LNCaP clone FGC (cell line): ENCODE measurements at regions not wholly inside any gene's neighbourhood (a gene's known extent, or its start where the extent isn't known, plus 50 kb on each side); places are given as distances from the start of the nearest gene placed in this dataset.

Experiments
- DNase-seq: peaks from one replicate; pipeline ENCODE4 v3.0.0-alpha.2; 2011; ENCODE audit warnings: low read depth
- H3K4me3 ChIP-seq: 2 replicates; pipeline ENCODE4 v1.5.1; 2011; ENCODE audit warnings: mild to moderate bottlenecking, low read depth, low read length, control low read depth
- TF ChIP-seq, protein P1 (sequence below): IDR thresholded peaks from 2 replicates; pipeline ENCODE4 v1.5.1; 2012; ENCODE audit warnings: mild to moderate bottlenecking; ENCODE audit not compliant: control insufficient read depth, insufficient read depth; ENCODE audit errors: extremely low read depth

DNA sequence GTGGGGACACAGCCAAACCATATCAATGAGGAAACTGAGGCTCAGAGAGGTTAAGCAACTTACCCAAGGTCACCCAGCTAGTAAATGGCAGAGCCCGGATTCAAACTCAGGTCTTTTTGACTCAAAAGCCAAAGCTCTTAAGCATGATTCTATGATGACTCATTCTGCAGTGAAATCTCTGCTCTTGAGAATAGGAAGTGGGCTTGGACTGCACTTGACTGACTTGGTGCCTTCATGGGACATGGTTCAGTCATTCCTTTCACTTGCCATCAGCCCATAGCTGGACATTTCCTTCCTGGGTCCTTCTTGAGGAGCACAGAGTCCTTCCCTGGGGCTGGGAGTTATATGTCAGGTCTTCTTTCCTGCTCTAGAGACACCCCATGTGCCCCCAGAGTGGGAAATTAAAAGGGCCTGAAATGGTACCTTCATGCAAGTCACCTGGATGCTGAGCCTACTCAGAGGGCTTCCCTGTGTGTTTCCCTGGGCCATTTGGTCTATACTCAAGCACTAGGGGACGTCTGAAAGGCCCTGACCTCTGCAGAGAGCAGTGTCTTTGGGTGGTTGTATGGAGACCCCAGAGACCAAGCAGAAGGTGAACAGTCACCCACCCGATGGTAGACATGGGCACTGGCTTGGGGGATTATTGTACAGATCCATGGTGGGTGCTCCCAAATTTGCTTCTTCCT, 62.4 kb upstream of the SDK1 start:
- H3K4me3 ChIP-seq = no peak overlapping the region
- no peak for DNase-seq
- TF ChIP-seq, protein P1, sequence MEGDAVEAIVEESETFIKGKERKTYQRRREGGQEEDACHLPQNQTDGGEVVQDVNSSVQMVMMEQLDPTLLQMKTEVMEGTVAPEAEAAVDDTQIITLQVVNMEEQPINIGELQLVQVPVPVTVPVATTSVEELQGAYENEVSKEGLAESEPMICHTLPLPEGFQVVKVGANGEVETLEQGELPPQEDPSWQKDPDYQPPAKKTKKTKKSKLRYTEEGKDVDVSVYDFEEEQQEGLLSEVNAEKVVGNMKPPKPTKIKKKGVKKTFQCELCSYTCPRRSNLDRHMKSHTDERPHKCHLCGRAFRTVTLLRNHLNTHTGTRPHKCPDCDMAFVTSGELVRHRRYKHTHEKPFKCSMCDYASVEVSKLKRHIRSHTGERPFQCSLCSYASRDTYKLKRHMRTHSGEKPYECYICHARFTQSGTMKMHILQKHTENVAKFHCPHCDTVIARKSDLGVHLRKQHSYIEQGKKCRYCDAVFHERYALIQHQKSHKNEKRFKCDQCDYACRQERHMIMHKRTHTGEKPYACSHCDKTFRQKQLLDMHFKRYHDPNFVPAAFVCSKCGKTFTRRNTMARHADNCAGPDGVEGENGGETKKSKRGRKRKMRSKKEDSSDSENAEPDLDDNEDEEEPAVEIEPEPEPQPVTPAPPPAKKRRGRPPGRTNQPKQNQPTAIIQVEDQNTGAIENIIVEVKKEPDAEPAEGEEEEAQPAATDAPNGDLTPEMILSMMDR = no peak

DNA sequence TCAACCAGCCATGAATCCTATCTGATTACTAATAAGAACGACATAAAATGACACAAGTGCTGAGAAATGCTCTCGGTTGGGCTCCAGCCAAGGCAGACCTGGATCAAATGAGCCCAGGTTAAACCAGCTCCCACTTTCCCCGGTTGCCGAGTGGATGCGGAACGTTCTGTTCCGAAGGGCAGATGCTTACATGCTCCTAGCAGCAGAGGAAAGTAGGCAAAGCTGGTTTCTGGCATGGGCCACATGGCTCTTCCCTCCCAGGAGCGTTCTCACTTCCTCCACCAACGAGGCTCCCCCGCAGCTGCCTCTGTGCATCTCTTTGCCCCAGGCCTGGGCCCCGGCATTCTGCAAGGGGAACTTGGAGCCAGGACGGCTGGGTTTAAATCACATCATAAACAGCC, 61.8 kb upstream of the SDK1 start:
- TF ChIP-seq, protein P1 = no peak
- H3K4me3 ChIP-seq = no peak overlapping the region
- DNase-seq = no peak

DNA sequence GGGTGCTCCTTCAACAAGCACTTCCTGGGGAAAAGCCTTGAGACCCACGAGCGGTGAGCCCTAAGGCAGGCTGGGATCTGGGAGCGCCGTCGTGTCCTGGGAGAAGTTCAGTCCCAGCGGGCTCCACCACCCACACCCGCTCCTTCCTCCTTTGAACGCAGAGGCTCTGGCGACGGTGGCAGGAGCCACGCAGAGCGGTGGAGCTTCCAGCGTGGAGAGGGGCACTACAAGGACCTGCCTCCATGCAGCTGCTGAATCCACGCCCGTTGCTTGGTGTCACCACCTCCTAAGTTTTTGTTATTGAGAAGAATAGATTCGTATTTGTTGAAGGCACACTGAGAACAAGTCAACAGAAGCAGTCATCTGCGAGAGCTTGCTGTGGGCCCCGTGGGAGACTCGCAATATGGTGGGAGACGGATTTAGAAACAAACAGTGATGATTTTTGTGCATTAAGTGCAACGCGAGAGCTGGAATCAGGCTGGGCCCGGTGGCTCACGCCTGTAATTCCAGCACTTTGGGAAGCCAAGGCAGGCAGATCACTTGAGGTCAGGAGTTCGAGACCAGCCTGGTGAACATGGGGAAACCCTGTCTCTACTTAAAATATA, 60.1 kb upstream of the SDK1 start:
- DNase-seq = no peak
- H3K4me3 ChIP-seq = no peak overlapping the region
- TF ChIP-seq, protein P1 = no peak

DNA sequence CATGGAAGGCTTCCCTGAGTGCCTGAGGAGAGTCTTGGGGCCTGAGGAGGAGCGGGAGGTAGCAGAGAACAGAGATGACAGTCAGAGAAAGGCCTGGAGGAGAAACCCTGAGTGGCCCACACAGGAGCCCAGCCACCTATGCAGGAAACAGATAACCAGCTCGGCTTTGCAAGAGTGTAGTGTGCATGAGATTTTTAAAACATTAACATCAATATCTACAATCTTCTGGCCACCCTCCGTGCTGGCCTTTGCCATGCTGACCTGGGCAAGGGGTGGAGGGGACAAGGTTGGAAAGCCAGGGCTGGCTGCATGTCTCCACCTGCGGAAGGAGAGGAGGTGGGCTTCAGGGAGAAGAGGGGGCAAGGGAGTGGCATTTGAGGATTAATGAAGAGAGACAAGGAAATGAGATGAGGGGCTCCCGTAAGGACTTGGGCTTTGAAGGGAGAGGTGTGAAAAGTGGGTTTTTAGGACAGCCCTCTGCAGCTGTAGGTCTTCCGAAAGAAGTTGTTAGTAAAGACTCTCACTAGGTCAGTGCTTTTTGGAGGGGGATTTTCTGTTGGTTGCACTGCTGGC, 59.3 kb upstream of the SDK1 start:
- no peak overlapping the region for H3K4me3 ChIP-seq
- TF ChIP-seq, protein P1 = no peak
- no peak for DNase-seq

DNA sequence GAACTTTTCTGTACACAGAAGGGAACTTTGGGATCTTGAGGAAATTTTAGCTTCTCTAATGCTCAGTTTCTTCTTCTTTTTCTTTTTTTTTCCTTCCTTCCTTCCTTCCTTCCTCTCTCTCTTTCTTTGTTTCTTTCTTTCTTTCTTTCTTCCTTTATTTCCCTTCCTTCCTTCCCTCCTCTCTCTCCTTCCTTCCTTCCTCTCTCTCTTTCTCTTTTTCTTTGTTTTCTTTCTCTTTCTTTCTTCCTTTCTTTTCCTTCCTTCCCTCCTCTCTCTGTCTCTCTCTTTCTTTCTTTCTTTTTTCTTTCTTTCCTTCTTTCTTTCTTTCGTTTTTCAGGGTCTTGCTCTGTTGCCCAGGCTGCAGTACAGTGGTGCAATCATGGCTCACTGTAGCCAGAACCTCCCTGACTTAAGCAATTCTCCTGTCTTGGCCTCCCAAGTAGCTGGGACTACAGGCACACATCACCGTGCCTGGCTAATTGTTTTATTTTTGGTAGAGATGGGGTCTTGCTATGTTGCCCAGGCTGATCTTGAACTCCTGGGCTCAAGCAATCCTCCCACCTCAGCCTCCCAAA, 58.6 kb upstream of the SDK1 start:
- no peak overlapping the region for H3K4me3 ChIP-seq
- TF ChIP-seq, protein P1 = no peak
- no peak for DNase-seq

DNA sequence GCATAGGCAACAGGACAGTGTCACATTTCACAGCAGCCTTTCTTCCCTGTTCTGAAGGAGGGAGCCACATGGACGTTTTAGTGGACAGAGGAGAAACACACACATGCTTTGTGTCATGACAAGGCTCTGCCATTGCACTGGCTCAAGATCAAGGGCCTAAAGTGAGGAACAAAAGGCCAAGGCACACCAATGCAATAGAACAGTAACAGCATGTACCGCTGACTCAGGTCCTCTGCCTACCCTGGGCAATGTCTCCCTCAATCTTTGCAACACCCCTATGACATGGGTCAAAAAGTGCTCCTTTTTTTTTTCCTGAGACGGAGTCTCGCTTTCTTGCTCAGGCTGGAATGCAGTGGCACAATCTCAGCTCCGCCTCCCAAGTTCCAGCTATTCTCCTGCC, 57.8 kb upstream of the SDK1 start:
- TF ChIP-seq, protein P1 = no peak
- H3K4me3 ChIP-seq = no peak overlapping the region
- no peak for DNase-seq
